PC-9 (cell line): ENCODE measurements at regions not wholly inside any gene's neighbourhood (a gene's known extent, or its start where the extent isn't known, plus 50 kb on each side); places are given as distances from the start of the nearest gene placed in this dataset.

ENCODE experiments used
- BruUV-seq: library from RNA; stranded (reverse); fragments of 400-500 nt; replicated peaks from 2 replicates; lab custom pipeline; 2021; lab: Mats Ljungman, UMichigan
- CTCF ChIA-PET: fragments of 300-600 bp; sonication (Branson Sonifier 250); formaldehyde crosslinking; loops from one replicate; lab custom pipeline; 2022; ENCODE audit warnings: antibody characterized with exemption; lab: Charles Lee
- POLR2A ChIA-PET: fragments of 300-600 bp; sonication (Branson Sonifier 250); formaldehyde crosslinking; loops from one replicate; lab custom pipeline; 2022; ENCODE audit warnings: antibody characterized with exemption; ENCODE audit not compliant: unreplicated experiment; lab: Charles Lee
- DNase-seq, 2 experiments: peaks; one replicate each; pipeline versions ENCODE4 v3.0.0 to v3.0.0-alpha.2; 2015 to 2022; ENCODE audit warnings: mixed read lengths in 1 of 2
- H2AFZ ChIP-seq: fragments of 200-600 bp; sonication (generic); 2 replicates; pipeline ENCODE4 v1.8.1; 2017; ENCODE audit warnings: antibody characterized with exemption
- H3F3A ChIP-seq: fragments of 200-600 bp; sonication (generic); 2 replicates; pipeline ENCODE4 v1.8.1; 2017; ENCODE audit warnings: antibody characterized with exemption, mild to moderate bottlenecking, low read depth; ENCODE audit not compliant: insufficient read depth
- H3K27ac ChIP-seq: fragments of 200-600 bp; sonication (generic); 2 replicates; pipeline ENCODE4 v1.6.1; 2016; ENCODE audit warnings: mixed run types
- H3K27me3 ChIP-seq: fragments of 200-600 bp; sonication (generic); 2 replicates; pipeline ENCODE4 v1.6.1; 2016; ENCODE audit warnings: low read depth, mixed run types; ENCODE audit not compliant: insufficient read depth
- H3K36me3 ChIP-seq: fragments of 200-600 bp; sonication (generic); 2 replicates; pipeline ENCODE4 v1.6.1; 2016; ENCODE audit warnings: low read depth, mixed run types
- H3K4me1 ChIP-seq: fragments of 200-600 bp; sonication (generic); replicated peaks from 2 replicates; pipeline ENCODE4 v1.6.1; 2016; ENCODE audit warnings: mixed run types; ENCODE audit not compliant: insufficient read depth
- H3K4me2 ChIP-seq: fragments of 200-600 bp; sonication (generic); 2 replicates; pipeline ENCODE4 v1.6.1; 2017; ENCODE audit warnings: mixed run types
- H3K4me3 ChIP-seq: fragments of 200-600 bp; sonication (generic); 2 replicates; pipeline ENCODE4 v1.6.1; 2016; ENCODE audit warnings: mixed run types
- H3K79me2 ChIP-seq: fragments of 200-600 bp; sonication (generic); 2 replicates; pipeline ENCODE4 v1.6.1; 2017; ENCODE audit warnings: low read depth, mixed run types
- H3K9me2 ChIP-seq: fragments of 200-600 bp; sonication (generic); 2 replicates; pipeline ENCODE4 v1.8.1; 2017; ENCODE audit warnings: mild to moderate bottlenecking; ENCODE audit not compliant: insufficient read depth
- H3K9me3 ChIP-seq: fragments of 200-600 bp; sonication (generic); 2 replicates; pipeline ENCODE4 v1.8.1; 2016; ENCODE audit warnings: low read depth; ENCODE audit not compliant: insufficient read depth
- H4K20me1 ChIP-seq: fragments of 200-600 bp; sonication (generic); 2 replicates; pipeline ENCODE4 v1.8.1; 2017; ENCODE audit not compliant: insufficient read depth
- CTCF ChIP-seq: fragments of 200-600 bp; sonication (generic); conservative IDR thresholded peaks from 2 replicates; pipeline ENCODE4 v1.6.1; 2017; ENCODE audit warnings: mixed run types, antibody characterized with exemption, mild to moderate bottlenecking, moderate library complexity
- EZH2 ChIP-seq: fragments of 200-600 bp; sonication (generic); IDR thresholded peaks from 2 replicates; pipeline ENCODE4 v1.8.0; 2017; ENCODE audit warnings: antibody characterized with exemption, low read depth
- intact Hi-C: fragments of 100-400 bp; cut with micrococcal nuclease; formaldehyde crosslinking; loops from one replicate; pipeline ENCODE4 v1.10.0; 2022; ENCODE audit not compliant: unreplicated experiment

- no peaks in the 10 kb centered on the region for H4K20me1 ChIP-seq
- no peak overlapping the region for H2AFZ ChIP-seq
- H3K36me3 ChIP-seq: no peaks in the 10 kb centered on the region
- H3K27me3 ChIP-seq: no peaks in the 10 kb centered on the region
- intact Hi-C loops: no loop called here
- H3K27ac ChIP-seq: no peak overlapping the region
- H3F3A ChIP-seq: no peaks in the 10 kb centered on the region
- no TSS peak for BruUV-seq
- H3K79me2 ChIP-seq: no peaks in the 10 kb centered on the region
- H3K4me3 ChIP-seq: no peak overlapping the region
- ChIA-PET POLR2A (no interaction called here), CTCF (no interaction called here)
- no peak for TF ChIP-seq CTCF
- TF ChIP-seq EZH2: no peak
- H3K9me2 ChIP-seq: 0 out of 2 replicates have a peak, but pooled peaks cover 6% of the 10 kb centered on the region
- no peaks in the 10 kb centered on the region for H3K4me1 ChIP-seq
- H3K4me2 ChIP-seq: no peak overlapping the region
- no peak for DNase-seq
- H3K9me3 ChIP-seq: no peaks in the 10 kb centered on the region
These were observed 1054.1 kb downstream of the TTLL7 start for GRCh38 chr1:82944822-82945221.

GRCh38 chr1:82934074-82934473, 1064.9 kb downstream of the TTLL7 start:
- Histone ChIP-seq H3K4me2 (no peak overlapping the region), H3K4me3 (no peak overlapping the region), H3K4me1 (peaks cover 7% of the 10 kb centered on the region), H3F3A (no peaks in the 10 kb centered on the region), H3K27ac (no peak overlapping the region), H3K36me3 (no peaks in the 10 kb centered on the region), H3K9me2 (no peaks in the 10 kb centered on the region; the same call in 1 of the 2 replicates), H3K79me2 (no peaks in the 10 kb centered on the region), H3K9me3 (no peaks in the 10 kb centered on the region), H3K27me3 (no peaks in the 10 kb centered on the region), H4K20me1 (no peaks in the 10 kb centered on the region), H2AFZ (no peak overlapping the region)
- DNase-seq: peak; percentile 8 to 37
- intact Hi-C loops: no loop called here
- TF ChIP-seq EZH2 (no peak), CTCF (no peak)
- ChIA-PET CTCF (no interaction called here), POLR2A (no interaction called here)
- BruUV-seq: no TSS peak

- Histone ChIP-seq H4K20me1 (no peaks in the 10 kb centered on the region), H3K9me3 (no peaks in the 10 kb centered on the region), H3K27ac (no peak overlapping the region), H3K4me1 (peaks cover 7% of the 10 kb centered on the region), H3K9me2 (no peaks in the 10 kb centered on the region; the same call in 1 of the 2 replicates), H3K79me2 (no peaks in the 10 kb centered on the region), H3F3A (no peaks in the 10 kb centered on the region), H3K27me3 (no peaks in the 10 kb centered on the region), H3K4me3 (no peak overlapping the region), H2AFZ (no peak overlapping the region), H3K36me3 (no peaks in the 10 kb centered on the region), H3K4me2 (no peak overlapping the region)
- no peak for TF ChIP-seq CTCF
- no peak for TF ChIP-seq EZH2
- POLR2A ChIA-PET: no interaction called here
- CTCF ChIA-PET: no interaction called here
- no TSS peak for BruUV-seq
- intact Hi-C loops: no loop called here
- no peak for DNase-seq
These were observed 1066.2 kb downstream of the TTLL7 start for GRCh38 chr1:82932727-82933126.
